GM19395 (cell line): ENCODE measurements at regions not wholly inside any gene's neighbourhood (a gene's known extent, or its start where the extent isn't known, plus 50 kb on each side); places are given as distances from the start of the nearest gene placed in this dataset.

Experiments used
- ATAC-seq: cut with Tn5 transposase; IDR thresholded peaks from one replicate; pipeline ENCODE4 v1.9.1; 2021; ENCODE audit warnings: mild to moderate bottlenecking, moderate library complexity; ENCODE audit not compliant: unreplicated experiment

GRCh38 chr9:111985315-111985714 is 88.7 kb downstream of the UGCG start:
- peak; percentile 41 for ATAC-seq

GRCh38 chr9:111986035-111986556 is 89.5 kb downstream of the UGCG start:
- ATAC-seq, result no peak
